Uterus (tissue), 2 donors: ENCODE measurements at regions not wholly inside any gene's neighbourhood (a gene's known extent, or its start where the extent isn't known, plus 50 kb on each side); places are given as distances from the start of the nearest gene placed in this dataset.

Experiments
- CTCF ChIP-seq, 4 experiments: fragments of 200-600 bp in 2 of 4; fragments of 450-650 bp in 2 of 4; sonication (generic) in 2 of 4; IDR thresholded peaks; one replicate each; pipeline ENCODE4 v1.5.1; 2016 to 2019; ENCODE audit warnings: antibody characterized with exemption in 4 of 4, mild to moderate bottlenecking in 2 of 4, moderate library complexity in 1 of 4
- POLR2A ChIP-seq, 2 donors: fragments of 450-650 bp; IDR thresholded peaks; one replicate each; pipeline ENCODE4 v1.6.1; 2016; ENCODE audit warnings: antibody characterized with exemption in 2 of 2, mild to moderate bottlenecking in 1 of 2, moderate library complexity in 1 of 2

GRCh38 chrX:11992271-11992670 is 146.0 kb upstream of the FRMPD4 start:
- TF ChIP-seq POLR2A (IDR thresholded peaks at IDR 0.05) (no peak), CTCF (IDR thresholded peaks at IDR 0.05) (no peak)
